SK-N-SH (cell line): ENCODE measurements at regions not wholly inside any gene's neighbourhood (a gene's known extent, or its start where the extent isn't known, plus 50 kb on each side); places are given as distances from the start of the nearest gene placed in this dataset.
A peak's percentile ranks its signal among the peaks of the same experiment; 100 is the strongest.

ENCODE experiments used
- CTCF ChIA-PET: fragments of 300-600, 350-600 bp; formaldehyde crosslinking; extraction: SDS; loops from one replicate; lab custom pipeline; 2021; lab: Yijun Ruan, JAX
- POLR2A ChIA-PET: fragments of 350-600 bp; sonication (Branson Sonifier 250); formaldehyde crosslinking; extraction: SDS; loops from one replicate; lab custom pipeline; 2020; ENCODE audit warnings: antibody characterized with exemption, inconsistent platforms; lab: Yijun Ruan, JAX
- DNase-seq: peaks from one replicate; pipeline ENCODE4 v3.0.0; 2012
- H2AFZ ChIP-seq: fragments of 200-600 bp; sonication (generic); 2 replicates; pipeline ENCODE4 v1.8.1; 2016; ENCODE audit warnings: antibody characterized with exemption, mild to moderate bottlenecking, low read depth
- H3F3A ChIP-seq: fragments of 200-600 bp; sonication (generic); replicated peaks from 2 replicates; pipeline ENCODE3; 2016; ENCODE audit warnings: antibody characterized with exemption, mild to moderate bottlenecking; ENCODE audit not compliant: insufficient read depth
- H3K27ac ChIP-seq, 2 experiments: fragments of 200-500 bp in 1 of 2; fragments of 200-600 bp in 1 of 2; sonication (Bioruptor generic) in 1 of 2; sonication (generic), shearing (Covaris generic) in 1 of 2; 2 replicates each; pipeline versions ENCODE4 v1.5.1 to v1.6.1; 2014 to 2016; ENCODE audit warnings: low read depth in 2 of 2, inconsistent platforms in 1 of 2, low read length in 1 of 2, mild to moderate bottlenecking in 1 of 2, mixed read lengths in 1 of 2
- H3K27me3 ChIP-seq: fragments of 200-600 bp; sonication (generic), shearing (Covaris generic); 2 replicates; pipeline ENCODE4 v1.6.1; 2016; ENCODE audit warnings: mixed run types; ENCODE audit not compliant: insufficient read depth
- H3K36me3 ChIP-seq, 2 experiments: fragments of 200-500 bp in 1 of 2; fragments of 200-600 bp in 1 of 2; sonication (Bioruptor generic) in 1 of 2; sonication (generic) in 1 of 2; replicated peaks in 1 of 2; 2 replicates each; pipeline versions ENCODE3 to v1.5.1; 2014 to 2016; ENCODE audit warnings: low read length in 1 of 2, mild to moderate bottlenecking in 1 of 2; ENCODE audit not compliant: insufficient read depth in 2 of 2, control insufficient read depth in 1 of 2
- H3K4me1 ChIP-seq, 2 experiments: fragments of 200-500 bp in 1 of 2; fragments of 200-600 bp in 1 of 2; sonication (Bioruptor generic) in 1 of 2; sonication (generic), shearing (Covaris generic) in 1 of 2; 2 replicates each; pipeline versions ENCODE4 v1.5.1 to v1.6.1; 2014 to 2016; ENCODE audit warnings: low read depth in 1 of 2, low read length in 1 of 2, mixed run types in 1 of 2; ENCODE audit not compliant: insufficient read depth in 2 of 2, control insufficient read depth in 1 of 2
- H3K4me2 ChIP-seq: fragments of 200-600 bp; sonication (generic), shearing (Covaris generic); 2 replicates; pipeline ENCODE4 v1.6.1; 2017; ENCODE audit warnings: mixed run types
- H3K4me3 ChIP-seq, 2 experiments: fragments of 200-500 bp in 1 of 2; fragments of 200-600 bp in 1 of 2; sonication (Bioruptor generic) in 1 of 2; sonication (generic), shearing (Covaris generic) in 1 of 2; 2 replicates each; pipeline versions ENCODE4 v1.5.1 to v1.8.1; 2014 to 2016; ENCODE audit warnings: low read depth in 2 of 2, inconsistent platforms in 1 of 2, low read length in 1 of 2, mild to moderate bottlenecking in 1 of 2, mixed read lengths in 1 of 2, moderate library complexity in 1 of 2
- H3K79me2 ChIP-seq: fragments of 200-600 bp; sonication (generic); 2 replicates; pipeline ENCODE4 v1.8.1; 2017; ENCODE audit warnings: mild to moderate bottlenecking; ENCODE audit not compliant: insufficient read depth
- H3K9ac ChIP-seq: fragments of 200-600 bp; sonication (generic); 2 replicates; pipeline ENCODE4 v1.6.1; 2017; ENCODE audit warnings: mixed run types
- H3K9me2 ChIP-seq: fragments of 200-600 bp; sonication (generic); 2 replicates; pipeline ENCODE4 v1.6.1; 2017; ENCODE audit warnings: mixed run types
- H3K9me3 ChIP-seq: fragments of 200-600 bp; sonication (generic); 2 replicates; pipeline ENCODE4 v1.6.1; 2017; ENCODE audit warnings: mixed run types, mild to moderate bottlenecking, moderate library complexity
- H4K20me1 ChIP-seq: fragments of 200-600 bp; sonication (generic); 2 replicates; pipeline ENCODE4 v1.6.1; 2017; ENCODE audit warnings: mild to moderate bottlenecking, mixed run types; ENCODE audit not compliant: insufficient read depth
- CTCF ChIP-seq: fragments of 200-600 bp; sonication (generic); IDR thresholded peaks from 2 replicates; pipeline ENCODE4 v1.6.1; 2017; ENCODE audit warnings: antibody characterized with exemption, mild to moderate bottlenecking, moderate library complexity
- ELF1 ChIP-seq: IDR thresholded peaks from 2 replicates; pipeline ENCODE4 v1.4.0; 2012
- EP300 ChIP-seq, 2 experiments: IDR thresholded peaks; 2 replicates each; pipeline versions ENCODE4 v1.4.0 to v1.6.1; 2012; ENCODE audit warnings: borderline replicate concordance in 1 of 2, low read depth in 1 of 2, low read length in 1 of 2
- FOSL2 ChIP-seq: IDR thresholded peaks from 2 replicates; pipeline ENCODE4 v1.4.0; 2012; ENCODE audit warnings: low read depth, mild to moderate bottlenecking, moderate library complexity, borderline replicate concordance
- MEF2A ChIP-seq: IDR thresholded peaks from 2 replicates; pipeline ENCODE4 v1.4.0; 2012; ENCODE audit warnings: low read depth, borderline replicate concordance
- MXI1 ChIP-seq: IDR thresholded peaks from 2 replicates; pipeline ENCODE4 v1.6.1; 2012; ENCODE audit warnings: mild to moderate bottlenecking, low read depth, low read length, improper control_type of control experiment
- NFIC ChIP-seq: IDR thresholded peaks from 2 replicates; pipeline ENCODE4 v1.4.0; 2012; ENCODE audit warnings: borderline replicate concordance
- POLR2AphosphoS5 ChIP-seq: IDR thresholded peaks from 2 replicates; pipeline ENCODE4 v1.6.1; 2012; ENCODE audit warnings: low read depth, low read length
- RAD21 ChIP-seq: IDR thresholded peaks from 2 replicates; pipeline ENCODE4 v1.6.1; 2012; ENCODE audit warnings: mild to moderate bottlenecking, low read length
- RFX5 ChIP-seq: IDR thresholded peaks from 2 replicates; pipeline ENCODE4 v1.6.1; 2012; ENCODE audit warnings: mild to moderate bottlenecking, improper control_type of control experiment, low read length
- SMC3 ChIP-seq: IDR thresholded peaks from 2 replicates; pipeline ENCODE4 v1.6.1; 2012; ENCODE audit warnings: low read depth, low read length, improper control_type of control experiment
- TAF1 ChIP-seq: IDR thresholded peaks from 2 replicates; pipeline ENCODE4 v1.6.1; 2012; ENCODE audit warnings: low read depth, mild to moderate bottlenecking, low read length, moderate library complexity, borderline replicate concordance
- TCF12 ChIP-seq: IDR thresholded peaks from 2 replicates; pipeline ENCODE4 v1.4.0; 2012
- USF1 ChIP-seq: IDR thresholded peaks from 2 replicates; pipeline ENCODE4 v1.4.0; 2012; ENCODE audit warnings: low read depth, borderline replicate concordance
- ZBTB33 ChIP-seq: IDR thresholded peaks from 2 replicates; pipeline ENCODE4 v1.4.0; 2012; ENCODE audit warnings: low read depth, borderline replicate concordance
- WGBS: methylation state at CpG from one replicate; pipeline ENCODE4 v1.1.6; 2017; ENCODE audit warnings: low lambda C conversion rate; 5-methylcytosine and 5-hydroxymethylcytosine counted together
- TF ChIP-seq, protein P1 (sequence below): fragments of 150-350 bp; IDR thresholded peaks from 2 replicates; pipeline ENCODE4 v1.6.1; 2016; ENCODE audit warnings: mild to moderate bottlenecking, low read depth, low read length
- TF ChIP-seq, protein P2 (sequence below): IDR thresholded peaks from 2 replicates; pipeline ENCODE4 v1.6.1; 2012; ENCODE audit warnings: mild to moderate bottlenecking, low read depth, low read length, moderate library complexity

DNA sequence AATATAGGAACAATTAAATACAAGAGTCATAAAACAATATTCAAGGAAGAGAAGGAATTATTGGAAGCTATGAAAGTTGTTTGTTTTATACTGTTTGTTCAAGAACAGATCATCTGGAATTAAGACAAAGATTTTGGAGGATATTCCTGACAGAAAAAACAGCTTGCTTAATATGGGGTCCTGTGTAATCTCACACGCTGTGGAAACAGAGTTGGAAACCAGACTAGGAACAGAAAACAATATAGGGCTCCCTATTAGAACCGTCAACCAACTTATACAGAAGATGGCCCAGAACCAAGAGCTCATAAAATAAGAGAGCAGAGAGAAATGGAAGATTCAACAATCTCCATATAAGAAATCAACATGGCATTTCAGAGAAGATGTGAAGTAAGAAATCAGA is 156.0 kb downstream of the PCDH18 start:
- Histone ChIP-seq H3K4me3 (no peak overlapping the region), H4K20me1 (no peaks in the 10 kb centered on the region), H3K9ac (no peak overlapping the region), H3F3A (peaks cover 4% of the 10 kb centered on the region), H2AFZ (no peak overlapping the region), H3K79me2 (no peaks in the 10 kb centered on the region), H3K4me1 (peaks cover 0 to 3% of the 10 kb centered on the region in 2 experiments; a peak in 2 of 4 replicates), H3K36me3 (no peaks in the 10 kb centered on the region), H3K27me3 (no peaks in the 10 kb centered on the region), H3K9me3 (no peaks in the 10 kb centered on the region), H3K4me2 (no peak overlapping the region), H3K9me2 (no peaks in the 10 kb centered on the region), H3K27ac (no peak overlapping the region; a peak in 1 of 4 replicates)
- 75% methylated on average over 2 of the region's 2 CpGs for WGBS
- ChIA-PET POLR2A (no interaction called here), CTCF (interaction anchor here (1.4 kb wide), 1 partner anchor 14 kb away, joined by 3 read pairs; no protein-coding TSS in a partner anchor)
- DNase-seq = no peak
- no peak for TF ChIP-seq FOSL2
- TF ChIP-seq CTCF = no peak
- TF ChIP-seq NFIC = no peak
- no peak for TF ChIP-seq SMC3
- no peak for TF ChIP-seq ELF1
- no peak for TF ChIP-seq RFX5

- Histone ChIP-seq H3K79me2 (no peaks in the 10 kb centered on the region), H3K9me3 (no peaks in the 10 kb centered on the region), H3K4me3 (no peak overlapping the region), H4K20me1 (no peaks in the 10 kb centered on the region), H3K4me1 (peaks cover 0 to 3% of the 10 kb centered on the region in 2 experiments; a peak in 2 of 4 replicates), H3K9ac (no peak overlapping the region), H3K27ac (peak overlapping the region in 1 of 2 experiments; percentile 39; a peak in 2 of 4 replicates), H3K36me3 (no peaks in the 10 kb centered on the region), H3K4me2 (no peak overlapping the region), H3K27me3 (no peaks in the 10 kb centered on the region), H3K9me2 (no peaks in the 10 kb centered on the region), H3F3A (peaks cover 4% of the 10 kb centered on the region), H2AFZ (peak overlapping the region; percentile 27)
- POLR2A ChIA-PET = no interaction called here
- CTCF ChIA-PET = interaction anchor here (1.4 kb wide), 1 partner anchor 13 kb away, joined by 3 read pairs; no protein-coding TSS in a partner anchor
- 79% methylated on average over 2 of the region's 2 CpGs for WGBS
- DNase-seq = no peak
- TF ChIP-seq, protein P1, sequence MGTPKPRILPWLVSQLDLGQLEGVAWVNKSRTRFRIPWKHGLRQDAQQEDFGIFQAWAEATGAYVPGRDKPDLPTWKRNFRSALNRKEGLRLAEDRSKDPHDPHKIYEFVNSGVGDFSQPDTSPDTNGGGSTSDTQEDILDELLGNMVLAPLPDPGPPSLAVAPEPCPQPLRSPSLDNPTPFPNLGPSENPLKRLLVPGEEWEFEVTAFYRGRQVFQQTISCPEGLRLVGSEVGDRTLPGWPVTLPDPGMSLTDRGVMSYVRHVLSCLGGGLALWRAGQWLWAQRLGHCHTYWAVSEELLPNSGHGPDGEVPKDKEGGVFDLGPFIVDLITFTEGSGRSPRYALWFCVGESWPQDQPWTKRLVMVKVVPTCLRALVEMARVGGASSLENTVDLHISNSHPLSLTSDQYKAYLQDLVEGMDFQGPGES = no peak
- TF ChIP-seq TCF12 = no peak
- TF ChIP-seq POLR2AphosphoS5 = no peak
- TF ChIP-seq, protein P2, sequence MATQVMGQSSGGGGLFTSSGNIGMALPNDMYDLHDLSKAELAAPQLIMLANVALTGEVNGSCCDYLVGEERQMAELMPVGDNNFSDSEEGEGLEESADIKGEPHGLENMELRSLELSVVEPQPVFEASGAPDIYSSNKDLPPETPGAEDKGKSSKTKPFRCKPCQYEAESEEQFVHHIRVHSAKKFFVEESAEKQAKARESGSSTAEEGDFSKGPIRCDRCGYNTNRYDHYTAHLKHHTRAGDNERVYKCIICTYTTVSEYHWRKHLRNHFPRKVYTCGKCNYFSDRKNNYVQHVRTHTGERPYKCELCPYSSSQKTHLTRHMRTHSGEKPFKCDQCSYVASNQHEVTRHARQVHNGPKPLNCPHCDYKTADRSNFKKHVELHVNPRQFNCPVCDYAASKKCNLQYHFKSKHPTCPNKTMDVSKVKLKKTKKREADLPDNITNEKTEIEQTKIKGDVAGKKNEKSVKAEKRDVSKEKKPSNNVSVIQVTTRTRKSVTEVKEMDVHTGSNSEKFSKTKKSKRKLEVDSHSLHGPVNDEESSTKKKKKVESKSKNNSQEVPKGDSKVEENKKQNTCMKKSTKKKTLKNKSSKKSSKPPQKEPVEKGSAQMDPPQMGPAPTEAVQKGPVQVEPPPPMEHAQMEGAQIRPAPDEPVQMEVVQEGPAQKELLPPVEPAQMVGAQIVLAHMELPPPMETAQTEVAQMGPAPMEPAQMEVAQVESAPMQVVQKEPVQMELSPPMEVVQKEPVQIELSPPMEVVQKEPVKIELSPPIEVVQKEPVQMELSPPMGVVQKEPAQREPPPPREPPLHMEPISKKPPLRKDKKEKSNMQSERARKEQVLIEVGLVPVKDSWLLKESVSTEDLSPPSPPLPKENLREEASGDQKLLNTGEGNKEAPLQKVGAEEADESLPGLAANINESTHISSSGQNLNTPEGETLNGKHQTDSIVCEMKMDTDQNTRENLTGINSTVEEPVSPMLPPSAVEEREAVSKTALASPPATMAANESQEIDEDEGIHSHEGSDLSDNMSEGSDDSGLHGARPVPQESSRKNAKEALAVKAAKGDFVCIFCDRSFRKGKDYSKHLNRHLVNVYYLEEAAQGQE = no peak
- no peak for TF ChIP-seq RAD21
- TF ChIP-seq MEF2A = no peak
- no peak for TF ChIP-seq MXI1
- no peak for TF ChIP-seq TAF1
- no peak for TF ChIP-seq ELF1
- no peak for TF ChIP-seq EP300 (IDR thresholded peaks at IDR 0.05; ENCODE audit: borderline replicate concordance in 1 of 2, low read depth in 1 of 2, low read length in 1 of 2)
- no peak for TF ChIP-seq USF1
- TF ChIP-seq ZBTB33 = no peak
These were observed 157.0 kb downstream of the PCDH18 start for GRCh38 chr4:137375111-137375850.
